ENCODE measurements at regions not wholly inside any gene's neighbourhood (a gene's known extent, or its start where the extent isn't known, plus 50 kb on each side); places are given as distances from the start of the nearest gene placed in this dataset.

DNA sequence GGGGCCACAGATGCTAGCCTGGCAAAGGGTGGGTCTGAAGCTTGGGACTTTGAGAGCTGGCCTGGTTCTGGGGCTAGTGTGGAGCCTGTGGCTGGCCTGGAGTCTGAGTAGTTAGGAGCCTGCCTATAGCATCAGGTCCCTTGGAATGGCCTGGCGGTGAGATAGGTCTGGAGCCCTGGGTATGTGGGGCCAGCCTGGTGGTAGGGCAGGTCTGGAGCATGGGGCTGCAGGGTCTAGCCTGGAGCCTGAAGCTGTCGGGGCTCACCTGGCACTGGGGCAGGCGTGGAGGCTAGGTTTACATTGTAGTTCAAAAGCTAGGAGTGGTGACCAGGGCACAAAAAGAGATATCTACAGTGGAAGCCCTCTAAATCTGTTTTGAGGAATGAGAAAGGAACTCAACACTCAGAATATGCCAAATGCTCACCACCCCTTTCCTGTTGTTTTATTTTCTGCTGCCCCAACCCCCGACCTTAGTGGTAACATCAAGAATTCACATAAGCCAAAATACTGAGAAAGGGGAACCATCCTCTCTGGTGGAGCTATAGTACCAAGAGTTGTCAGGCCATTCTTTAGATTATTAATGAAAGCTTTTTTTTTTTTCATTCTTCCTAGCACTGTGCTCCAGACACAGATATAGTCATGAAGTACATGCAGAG, 100.3 kb downstream of the TANC2 start:
- CTCF ChIA-PET, result interaction anchor here (0.6 kb wide), 1 partner anchor 14 kb away, joined by 3 read pairs; no protein-coding TSS in a partner anchor
- H3K4me1 Mint-ChIP-seq, result peaks cover 3% of the 10 kb centered on the region; the same call in 1 of the 2 replicates
- DNase-seq (ENCODE audit: low spot score) (no peak), ATAC-seq (peak; percentile 53; the same call in 1 of the 2 replicates)
- POLR2A ChIA-PET, result no interaction called here
- TF ChIP-seq, protein P1, sequence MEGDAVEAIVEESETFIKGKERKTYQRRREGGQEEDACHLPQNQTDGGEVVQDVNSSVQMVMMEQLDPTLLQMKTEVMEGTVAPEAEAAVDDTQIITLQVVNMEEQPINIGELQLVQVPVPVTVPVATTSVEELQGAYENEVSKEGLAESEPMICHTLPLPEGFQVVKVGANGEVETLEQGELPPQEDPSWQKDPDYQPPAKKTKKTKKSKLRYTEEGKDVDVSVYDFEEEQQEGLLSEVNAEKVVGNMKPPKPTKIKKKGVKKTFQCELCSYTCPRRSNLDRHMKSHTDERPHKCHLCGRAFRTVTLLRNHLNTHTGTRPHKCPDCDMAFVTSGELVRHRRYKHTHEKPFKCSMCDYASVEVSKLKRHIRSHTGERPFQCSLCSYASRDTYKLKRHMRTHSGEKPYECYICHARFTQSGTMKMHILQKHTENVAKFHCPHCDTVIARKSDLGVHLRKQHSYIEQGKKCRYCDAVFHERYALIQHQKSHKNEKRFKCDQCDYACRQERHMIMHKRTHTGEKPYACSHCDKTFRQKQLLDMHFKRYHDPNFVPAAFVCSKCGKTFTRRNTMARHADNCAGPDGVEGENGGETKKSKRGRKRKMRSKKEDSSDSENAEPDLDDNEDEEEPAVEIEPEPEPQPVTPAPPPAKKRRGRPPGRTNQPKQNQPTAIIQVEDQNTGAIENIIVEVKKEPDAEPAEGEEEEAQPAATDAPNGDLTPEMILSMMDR (IDR thresholded peaks at IDR 0.05), result no peak
- no peak for TF ChIP-seq NFE2L1 (CRISPR knock-in tag; IDR thresholded peaks at IDR 0.05)
- TF ChIP-seq, protein P2, sequence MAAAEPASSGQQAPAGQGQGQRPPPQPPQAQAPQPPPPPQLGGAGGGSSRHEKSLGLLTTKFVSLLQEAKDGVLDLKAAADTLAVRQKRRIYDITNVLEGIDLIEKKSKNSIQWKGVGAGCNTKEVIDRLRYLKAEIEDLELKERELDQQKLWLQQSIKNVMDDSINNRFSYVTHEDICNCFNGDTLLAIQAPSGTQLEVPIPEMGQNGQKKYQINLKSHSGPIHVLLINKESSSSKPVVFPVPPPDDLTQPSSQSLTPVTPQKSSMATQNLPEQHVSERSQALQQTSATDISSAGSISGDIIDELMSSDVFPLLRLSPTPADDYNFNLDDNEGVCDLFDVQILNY (CRISPR knock-in tag; IDR thresholded peaks at IDR 0.05), result no peak
- TF ChIP-seq ZNF138 (CRISPR knock-in tag; conservative IDR thresholded peaks at IDR 0.05), result no peak
- TF ChIP-seq JUN (CRISPR knock-in tag; IDR thresholded peaks at IDR 0.05), result no peak
- no peak for TF ChIP-seq ZNF416 (CRISPR knock-in tag; IDR thresholded peaks at IDR 0.05)
- TF ChIP-seq ZNF121 (CRISPR knock-in tag; IDR thresholded peaks at IDR 0.05), result no peak
- TF ChIP-seq USF1 (CRISPR knock-in tag; IDR thresholded peaks at IDR 0.05), result no peak
- TF ChIP-seq ETV6 (CRISPR knock-in tag; IDR thresholded peaks at IDR 0.05), result no peak
- TF ChIP-seq ZNF396 (CRISPR knock-in tag; IDR thresholded peaks at IDR 0.05; ENCODE audit: borderline replicate concordance), result no peak
- TF ChIP-seq CREB1 (CRISPR knock-in tag; IDR thresholded peaks at IDR 0.05), result no peak
- no peak for TF ChIP-seq ZNF671 (CRISPR knock-in tag; IDR thresholded peaks at IDR 0.05)
- TF ChIP-seq ZNF281 (CRISPR knock-in tag; IDR thresholded peaks at IDR 0.05), result no peak
- no peak for TF ChIP-seq SMAD4 (CRISPR knock-in tag; IDR thresholded peaks at IDR 0.05)
- TF ChIP-seq, protein P3, sequence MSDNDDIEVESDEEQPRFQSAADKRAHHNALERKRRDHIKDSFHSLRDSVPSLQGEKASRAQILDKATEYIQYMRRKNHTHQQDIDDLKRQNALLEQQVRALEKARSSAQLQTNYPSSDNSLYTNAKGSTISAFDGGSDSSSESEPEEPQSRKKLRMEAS (CRISPR knock-in tag; IDR thresholded peaks at IDR 0.05), result no peak
- TF ChIP-seq IRF2 (CRISPR knock-in tag; IDR thresholded peaks at IDR 0.05; ENCODE audit: borderline replicate concordance, low read depth), result no peak
- H3K27me3 Mint-ChIP-seq (ENCODE audit: low read depth), result no peaks in the 10 kb centered on the region
- H3K27ac Mint-ChIP-seq, result no peak overlapping the region
- no peaks in the 10 kb centered on the region for H3K9me3 Mint-ChIP-seq
- H3K4me3 Mint-ChIP-seq, result no peak overlapping the region
- H3K36me3 Mint-ChIP-seq, result no peaks in the 10 kb centered on the region

DNA sequence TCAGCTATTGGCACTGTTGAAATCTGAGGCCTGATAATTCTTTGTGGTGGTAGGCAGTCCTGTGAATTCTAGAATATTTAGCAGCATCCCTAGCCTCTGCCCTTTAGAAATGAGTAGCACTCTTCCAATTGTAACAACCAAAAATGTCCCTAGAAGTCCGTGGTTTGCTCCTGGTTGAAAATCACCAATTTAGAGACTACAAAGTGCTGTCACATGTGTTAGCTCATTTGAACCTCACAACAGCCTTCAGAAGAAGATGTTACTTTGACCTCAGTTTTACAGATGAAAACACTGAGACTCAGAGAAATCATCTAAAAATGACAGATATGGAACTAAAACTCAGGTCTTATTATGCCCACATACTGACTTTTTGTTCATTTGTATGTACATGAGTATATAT, 103.2 kb downstream of the TANC2 start:
- ChIA-PET POLR2A (no interaction called here), CTCF (no interaction called here)
- no peak overlapping the region for H3K4me3 Mint-ChIP-seq
- peaks cover 3% of the 10 kb centered on the region; the same call in 1 of the 2 replicates for H3K4me1 Mint-ChIP-seq
- no peaks in the 10 kb centered on the region for H3K36me3 Mint-ChIP-seq
- ATAC-seq (no peak), DNase-seq (ENCODE audit: low spot score) (no peak)
- no peaks in the 10 kb centered on the region for H3K9me3 Mint-ChIP-seq
- no peak overlapping the region for H3K27ac Mint-ChIP-seq
- no peaks in the 10 kb centered on the region for H3K27me3 Mint-ChIP-seq (ENCODE audit: low read depth)
- TF ChIP-seq SOX15 (CRISPR knock-in tag; IDR thresholded peaks at IDR 0.05), result no peak
- no peak for TF ChIP-seq ZNF219 (CRISPR knock-in tag; IDR thresholded peaks at IDR 0.05; ENCODE audit: borderline replicate concordance)
- TF ChIP-seq, protein P4, sequence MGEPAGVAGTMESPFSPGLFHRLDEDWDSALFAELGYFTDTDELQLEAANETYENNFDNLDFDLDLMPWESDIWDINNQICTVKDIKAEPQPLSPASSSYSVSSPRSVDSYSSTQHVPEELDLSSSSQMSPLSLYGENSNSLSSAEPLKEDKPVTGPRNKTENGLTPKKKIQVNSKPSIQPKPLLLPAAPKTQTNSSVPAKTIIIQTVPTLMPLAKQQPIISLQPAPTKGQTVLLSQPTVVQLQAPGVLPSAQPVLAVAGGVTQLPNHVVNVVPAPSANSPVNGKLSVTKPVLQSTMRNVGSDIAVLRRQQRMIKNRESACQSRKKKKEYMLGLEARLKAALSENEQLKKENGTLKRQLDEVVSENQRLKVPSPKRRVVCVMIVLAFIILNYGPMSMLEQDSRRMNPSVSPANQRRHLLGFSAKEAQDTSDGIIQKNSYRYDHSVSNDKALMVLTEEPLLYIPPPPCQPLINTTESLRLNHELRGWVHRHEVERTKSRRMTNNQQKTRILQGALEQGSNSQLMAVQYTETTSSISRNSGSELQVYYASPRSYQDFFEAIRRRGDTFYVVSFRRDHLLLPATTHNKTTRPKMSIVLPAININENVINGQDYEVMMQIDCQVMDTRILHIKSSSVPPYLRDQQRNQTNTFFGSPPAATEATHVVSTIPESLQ (CRISPR knock-in tag; IDR thresholded peaks at IDR 0.05), result no peak
- no peak for TF ChIP-seq FOXP4 (CRISPR knock-in tag; IDR thresholded peaks at IDR 0.05)
- no peak for TF ChIP-seq ZNF232 (CRISPR knock-in tag; IDR thresholded peaks at IDR 0.05)
- TF ChIP-seq FOXP1 (CRISPR knock-in tag; IDR thresholded peaks at IDR 0.05; ENCODE audit: borderline replicate concordance), result no peak
- no peak for TF ChIP-seq NR3C1 (CRISPR knock-in tag; conservative IDR thresholded peaks at IDR 0.05; ENCODE audit: low read depth)
- TF ChIP-seq TCF7 (CRISPR knock-in tag; IDR thresholded peaks at IDR 0.05; ENCODE audit: low read depth), result no peak
- TF ChIP-seq JAZF1 (CRISPR knock-in tag; IDR thresholded peaks at IDR 0.05), result no peak
- TF ChIP-seq FOXK1 (CRISPR knock-in tag; IDR thresholded peaks at IDR 0.05), result no peak
- TF ChIP-seq, protein P2 (CRISPR knock-in tag; IDR thresholded peaks at IDR 0.05), result no peak

Data from WTC11 (cell line).